Testis (tissue), 2 donors: ENCODE measurements at regions not wholly inside any gene's neighbourhood (a gene's known extent, or its start where the extent isn't known, plus 50 kb on each side); places are given as distances from the start of the nearest gene placed in this dataset.

ENCODE experiments used
- DNase-seq: peaks from one replicate; pipeline ENCODE4 v3.0.0-alpha.2; 2019
- H3K27ac ChIP-seq, 2 donors: fragments of 200-600 bp; sonication (generic); one replicate each; pipeline ENCODE4 v1.5.1; 2019
- H3K27me3 ChIP-seq: fragments of 200-600 bp; sonication (generic); one replicate; pipeline ENCODE4 v1.5.1; 2019
- H3K36me3 ChIP-seq: fragments of 200-600 bp; sonication (generic); one replicate; pipeline ENCODE4 v1.5.1; 2017; ENCODE audit warnings: low read depth; ENCODE audit errors: missing control alignments
- H3K4me1 ChIP-seq: fragments of 200-600 bp; sonication (generic); one replicate; pipeline ENCODE4 v1.5.1; 2019
- H3K4me3 ChIP-seq, 2 donors: fragments of 200-600 bp; sonication (generic); one replicate each; pipeline ENCODE4 v1.5.1; 2017 to 2019
- H3K9me3 ChIP-seq: fragments of 200-600 bp; sonication (generic); one replicate; pipeline ENCODE4 v1.5.1; 2017
- POLR2A ChIP-seq: fragments of 450-650 bp; IDR thresholded peaks from one replicate; pipeline ENCODE4 v1.6.1; 2017; ENCODE audit warnings: antibody characterized with exemption, mild to moderate bottlenecking, moderate library complexity
- WGBS, 2 donors: methylation state at CpG; one replicate each; pipeline ENCODE4 v1.1.5; 2018; 5-methylcytosine and 5-hydroxymethylcytosine counted together
- intact Hi-C: fragments of 100-400 bp; cut with DNase I; formaldehyde crosslinking; loops from one replicate; pipeline ENCODE4 v1.15.1; 2023; ENCODE audit warnings: low total_unique reads
- TF ChIP-seq, protein P1 (sequence below), 3 experiments: fragments of 450-650 bp in 2 of 3; fragments of 200-600 bp in 1 of 3; sonication (generic) in 1 of 3; IDR thresholded peaks; one replicate each; pipeline ENCODE4 v1.5.1; 2016 to 2019; ENCODE audit warnings: antibody characterized with exemption in 3 of 3, mild to moderate bottlenecking in 2 of 3, moderate library complexity in 1 of 3

DNA sequence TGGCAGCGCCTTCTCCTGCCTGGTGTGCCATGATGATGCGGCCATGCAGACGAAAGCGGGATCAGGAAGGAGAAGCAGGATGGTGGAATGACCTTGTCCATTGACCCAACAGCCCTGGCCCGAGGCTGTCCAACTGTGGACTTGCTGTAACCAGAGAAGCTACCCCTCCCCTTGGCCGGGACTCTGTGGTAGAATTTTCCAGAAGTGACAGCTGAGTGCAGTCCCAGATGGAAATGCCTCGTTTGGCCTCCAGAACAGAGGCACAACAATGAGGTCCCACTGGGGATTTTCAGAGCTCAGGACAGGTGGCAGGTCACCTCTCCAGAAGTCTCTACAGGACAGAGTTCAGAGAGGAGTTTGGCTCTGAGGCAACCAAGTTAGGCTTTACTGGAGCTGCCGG is 299.2 kb upstream of the CDH4 start:
- H3K4me3 ChIP-seq: no peak overlapping the region
- H3K27ac ChIP-seq: no peak overlapping the region
- DNase-seq: no peak
- H3K27me3 ChIP-seq: no peaks in the 10 kb centered on the region
- H3K4me1 ChIP-seq: no peaks in the 10 kb centered on the region
- TF ChIP-seq POLR2A: no peak
- TF ChIP-seq, protein P1, sequence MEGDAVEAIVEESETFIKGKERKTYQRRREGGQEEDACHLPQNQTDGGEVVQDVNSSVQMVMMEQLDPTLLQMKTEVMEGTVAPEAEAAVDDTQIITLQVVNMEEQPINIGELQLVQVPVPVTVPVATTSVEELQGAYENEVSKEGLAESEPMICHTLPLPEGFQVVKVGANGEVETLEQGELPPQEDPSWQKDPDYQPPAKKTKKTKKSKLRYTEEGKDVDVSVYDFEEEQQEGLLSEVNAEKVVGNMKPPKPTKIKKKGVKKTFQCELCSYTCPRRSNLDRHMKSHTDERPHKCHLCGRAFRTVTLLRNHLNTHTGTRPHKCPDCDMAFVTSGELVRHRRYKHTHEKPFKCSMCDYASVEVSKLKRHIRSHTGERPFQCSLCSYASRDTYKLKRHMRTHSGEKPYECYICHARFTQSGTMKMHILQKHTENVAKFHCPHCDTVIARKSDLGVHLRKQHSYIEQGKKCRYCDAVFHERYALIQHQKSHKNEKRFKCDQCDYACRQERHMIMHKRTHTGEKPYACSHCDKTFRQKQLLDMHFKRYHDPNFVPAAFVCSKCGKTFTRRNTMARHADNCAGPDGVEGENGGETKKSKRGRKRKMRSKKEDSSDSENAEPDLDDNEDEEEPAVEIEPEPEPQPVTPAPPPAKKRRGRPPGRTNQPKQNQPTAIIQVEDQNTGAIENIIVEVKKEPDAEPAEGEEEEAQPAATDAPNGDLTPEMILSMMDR (IDR thresholded peaks at IDR 0.05): no peak
- intact Hi-C loops: no loop called here
- H3K9me3 ChIP-seq: no peaks in the 10 kb centered on the region
- WGBS, 2 donors: 83 to 84% methylated on average over 6 to 8 of the region's 8 CpGs
- no peaks in the 10 kb centered on the region for H3K36me3 ChIP-seq

DNA sequence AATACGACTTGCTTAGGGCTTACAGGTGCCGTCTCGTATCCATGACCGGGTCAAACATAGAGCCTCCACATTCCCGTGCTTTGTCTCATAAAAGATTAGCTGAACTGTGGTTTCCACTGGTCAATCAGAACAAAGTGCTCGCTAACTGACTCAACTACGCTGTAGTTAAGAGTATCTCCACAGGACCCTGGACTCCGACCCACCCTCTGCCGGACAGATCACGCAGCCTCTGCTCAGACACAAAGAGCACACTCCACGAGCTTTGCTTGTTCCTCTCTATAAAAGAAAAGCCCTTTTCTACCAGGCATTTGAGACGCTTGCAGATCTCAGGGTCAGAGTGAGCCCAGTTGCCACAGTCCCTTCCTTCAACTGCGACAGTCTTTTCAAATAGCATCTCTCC is 298.7 kb upstream of the CDH4 start:
- Histone ChIP-seq H3K27me3 (no peaks in the 10 kb centered on the region), H3K36me3 (no peaks in the 10 kb centered on the region), H3K27ac (no peak overlapping the region), H3K9me3 (no peaks in the 10 kb centered on the region), H3K4me1 (no peaks in the 10 kb centered on the region), H3K4me3 (no peak overlapping the region)
- 77 to 82% methylated on average over 13 of the region's 13 CpGs for WGBS, 2 donors
- intact Hi-C loops: no loop called here
- no peak for DNase-seq
- TF ChIP-seq, protein P1 (IDR thresholded peaks at IDR 0.05): no peak
- no peak for TF ChIP-seq POLR2A

DNA sequence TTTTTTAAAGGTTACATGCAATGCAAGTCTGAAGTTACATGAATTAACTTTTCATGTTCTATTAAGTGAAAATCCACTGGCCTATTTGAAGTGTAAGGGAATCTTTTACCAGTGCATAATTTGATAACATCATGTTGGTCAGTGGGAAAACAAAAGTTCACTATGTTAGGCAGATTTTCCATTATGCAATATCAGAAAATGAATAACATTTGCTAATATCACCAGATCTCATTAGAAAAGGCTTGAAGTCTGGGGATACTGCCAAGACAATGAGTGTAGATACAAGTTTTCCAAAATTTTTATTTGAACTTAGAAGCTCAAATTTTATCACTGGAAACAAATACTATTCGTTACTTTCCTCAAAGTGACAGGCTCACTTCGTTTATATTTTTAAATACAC is 296.4 kb upstream of the CDH4 start:
- Histone ChIP-seq H3K4me3 (no peak overlapping the region), H3K27ac (no peak overlapping the region), H3K9me3 (no peaks in the 10 kb centered on the region), H3K27me3 (no peaks in the 10 kb centered on the region), H3K4me1 (no peaks in the 10 kb centered on the region), H3K36me3 (no peaks in the 10 kb centered on the region)
- intact Hi-C loops: no loop called here
- 30 to 35% methylated on average over 2 of the region's 2 CpGs for WGBS, 2 donors
- no peak for DNase-seq
- TF ChIP-seq, protein P1 (IDR thresholded peaks at IDR 0.05): no peak
- no peak for TF ChIP-seq POLR2A

DNA sequence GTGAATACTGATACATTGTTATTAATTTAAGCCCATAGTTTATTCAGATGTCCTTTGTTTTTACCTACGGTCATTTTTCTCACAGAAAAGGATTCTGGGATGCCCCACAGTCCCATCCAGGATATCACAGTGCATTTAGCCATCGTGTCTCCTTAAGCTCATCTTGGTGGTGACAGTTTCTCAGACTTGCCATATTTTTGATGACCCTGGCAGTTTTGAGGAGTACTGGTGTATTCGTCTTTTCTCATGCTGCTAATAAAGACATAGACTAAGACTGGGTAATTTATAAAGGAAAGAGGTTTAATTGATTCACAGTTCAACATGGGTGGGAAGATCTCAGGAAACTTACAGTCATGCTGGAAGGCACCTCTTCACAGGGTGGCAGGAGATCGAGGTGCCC is 295.9 kb upstream of the CDH4 start:
- DNase-seq: no peak
- TF ChIP-seq, protein P1 (IDR thresholded peaks at IDR 0.05): no peak
- no peak for TF ChIP-seq POLR2A
- no peaks in the 10 kb centered on the region for H3K27me3 ChIP-seq
- intact Hi-C loops: no loop called here
- 65 to 83% methylated on average over 4 of the region's 4 CpGs for WGBS, 2 donors
- no peak overlapping the region for H3K27ac ChIP-seq
- H3K9me3 ChIP-seq: no peaks in the 10 kb centered on the region
- no peaks in the 10 kb centered on the region for H3K36me3 ChIP-seq
- no peaks in the 10 kb centered on the region for H3K4me1 ChIP-seq
- H3K4me3 ChIP-seq: no peak overlapping the region

DNA sequence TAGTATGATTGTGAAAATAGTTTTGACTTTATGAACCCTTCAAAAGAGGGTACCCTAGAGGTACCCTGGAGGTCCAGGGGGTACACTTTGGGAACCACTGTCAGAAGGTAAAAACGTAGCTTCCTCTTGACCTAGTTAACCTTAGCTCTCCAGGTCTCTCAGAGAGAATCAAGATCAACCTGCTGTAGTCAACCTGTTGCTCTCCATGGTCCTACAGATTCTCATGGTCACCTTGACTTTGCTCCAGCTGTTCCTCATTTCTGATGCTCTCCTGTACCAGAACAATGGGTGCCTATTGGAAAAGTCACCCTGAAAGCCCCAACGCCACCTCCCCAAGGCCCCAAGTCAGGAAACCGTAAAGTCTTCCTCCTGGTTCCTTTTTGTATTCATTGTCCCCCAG is 294.4 kb upstream of the CDH4 start:
- Histone ChIP-seq H3K4me1 (no peaks in the 10 kb centered on the region), H3K27me3 (no peaks in the 10 kb centered on the region), H3K4me3 (no peak overlapping the region), H3K9me3 (no peaks in the 10 kb centered on the region), H3K36me3 (no peaks in the 10 kb centered on the region), H3K27ac (no peak overlapping the region)
- intact Hi-C loops: no loop called here
- DNase-seq: no peak
- TF ChIP-seq, protein P1 (IDR thresholded peaks at IDR 0.05): no peak
- no peak for TF ChIP-seq POLR2A
- 73 to 80% methylated on average over 3 of the region's 3 CpGs for WGBS, 2 donors
